ENCODE measurements at regions not wholly inside any gene's neighbourhood (a gene's known extent, or its start where the extent isn't known, plus 50 kb on each side); places are given as distances from the start of the nearest gene placed in this dataset.

DNA sequence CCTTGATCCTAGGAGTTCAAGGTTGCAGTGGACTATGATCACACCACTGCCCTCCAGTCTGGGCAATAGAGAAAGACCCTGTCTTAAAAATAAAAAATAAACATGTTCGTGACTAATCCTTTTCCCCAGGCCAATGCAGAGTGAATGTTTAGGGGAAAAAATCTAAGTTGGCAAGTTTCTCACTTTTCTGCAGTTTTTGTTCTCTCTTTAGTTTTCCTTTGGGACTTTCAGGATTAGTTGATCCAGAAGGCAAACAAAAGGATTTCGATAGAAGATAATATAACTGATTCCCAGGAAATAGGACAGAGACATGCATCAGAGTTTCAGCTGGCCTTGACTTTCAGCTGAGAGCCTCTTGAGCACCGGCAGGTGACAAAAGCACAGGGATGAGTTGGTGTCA, 53.3 kb downstream of the SOD2 start:
- Histone ChIP-seq H3K36me3 (replicated peaks in 1 of 2; ENCODE audit: control insufficient read depth in 1 of 2, insufficient read depth in 2 of 2, low read length in 2 of 2) (no peaks in the 10 kb centered on the region), H3K4me3 (replicated peaks in 1 of 3; ENCODE audit: low read depth in 2 of 3, low read length in 3 of 3) (no peak overlapping the region), H3K79me2 (ENCODE audit: insufficient read depth, low read length) (no peaks in the 10 kb centered on the region), H3K9me3 (replicated peaks in 1 of 2; ENCODE audit: control insufficient read depth in 1 of 2, insufficient read depth in 1 of 2, low read length in 2 of 2) (no peaks in the 10 kb centered on the region), H3K27me3 (ENCODE audit: control insufficient read depth in 2 of 2, insufficient read depth in 2 of 2, low read length in 2 of 2) (no peaks in the 10 kb centered on the region), H3K4me2 (replicated peaks; ENCODE audit: extremely low read depth, low read length, poor library complexity, severe bottlenecking) (no peak overlapping the region), H3K27ac (ENCODE audit: low read depth in 1 of 2, low read length in 2 of 2) (no peak overlapping the region), H4K20me1 (ENCODE audit: insufficient read depth, low read length) (no peaks in the 10 kb centered on the region), H3K9ac (ENCODE audit: insufficient read depth, low read length, poor library complexity, severe bottlenecking) (no peak overlapping the region), H3K4me1 (ENCODE audit: control insufficient read depth in 1 of 2, insufficient read depth in 2 of 2, low read length in 2 of 2) (no peaks in the 10 kb centered on the region), H2AFZ (ENCODE audit: insufficient read depth, low read depth, low read length, poor library complexity, severe bottlenecking) (no peak overlapping the region)
- Mint-ChIP-seq H3K27ac (no peak overlapping the region), H3K9me3 (peaks cover 5 to 19% (median 8%) of the 10 kb centered on the region in 7 donors), H3K27me3 (ENCODE audit: low read depth in 3 of 3) (peaks cover 1 to 8% (median 2%) of the 10 kb centered on the region in 3 donors), H3K36me3 (no peaks in the 10 kb centered on the region), H3K4me1 (no peaks in the 10 kb centered on the region), H3K4me3 (no peak overlapping the region)
- TF ChIP-seq CTCF (IDR thresholded peaks at IDR 0.05) = no peak
- intact Hi-C loops (cut with micrococcal nuclease) = no loop called here
- 80% methylated on average over 1 of the region's 3 CpGs for WGBS (ENCODE audit: insufficient coverage)
- no peak for DNase-seq

DNA sequence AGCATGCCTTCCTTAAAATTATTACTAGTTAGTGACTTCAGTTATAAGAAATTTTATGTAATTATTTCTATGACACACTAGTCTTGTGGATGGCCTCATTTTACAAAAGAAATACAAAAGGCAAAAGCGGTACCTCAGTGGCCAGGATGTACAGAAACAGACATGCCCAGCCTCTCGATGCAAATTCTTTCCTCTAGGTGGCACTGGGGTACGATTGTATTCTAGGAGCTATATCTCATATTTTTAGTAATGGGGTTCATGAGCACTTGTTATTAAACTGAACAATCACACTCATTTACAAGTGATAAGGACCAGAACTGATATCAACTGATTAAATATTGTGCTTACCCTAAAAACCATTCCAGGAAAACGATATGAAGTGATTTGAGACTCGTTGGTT, 59.8 kb downstream of the SOD2 start:
- H2AFZ ChIP-seq (ENCODE audit: insufficient read depth, low read depth, low read length, poor library complexity, severe bottlenecking) = no peak overlapping the region
- no peak overlapping the region for H3K9ac ChIP-seq (ENCODE audit: insufficient read depth, low read length, poor library complexity, severe bottlenecking)
- H3K27ac ChIP-seq (ENCODE audit: low read depth in 1 of 2, low read length in 2 of 2) = no peak overlapping the region
- H3K4me1 ChIP-seq (ENCODE audit: control insufficient read depth in 1 of 2, insufficient read depth in 2 of 2, low read length in 2 of 2) = no peaks in the 10 kb centered on the region
- intact Hi-C loops (cut with micrococcal nuclease) = no loop called here
- no peaks in the 10 kb centered on the region for H3K36me3 Mint-ChIP-seq
- H3K27me3 ChIP-seq (ENCODE audit: control insufficient read depth in 2 of 2, insufficient read depth in 2 of 2, low read length in 2 of 2) = no peaks in the 10 kb centered on the region
- H3K4me3 Mint-ChIP-seq = no peak overlapping the region
- peaks cover 4% of the 10 kb centered on the region for H3K4me1 Mint-ChIP-seq
- no peaks in the 10 kb centered on the region for H3K9me3 ChIP-seq (replicated peaks in 1 of 2; ENCODE audit: control insufficient read depth in 1 of 2, insufficient read depth in 1 of 2, low read length in 2 of 2)
- peak overlapping the region in 1 of 7 donors; percentile 33 for H3K27ac Mint-ChIP-seq
- no peak overlapping the region for H3K4me2 ChIP-seq (replicated peaks; ENCODE audit: extremely low read depth, low read length, poor library complexity, severe bottlenecking)
- H4K20me1 ChIP-seq (ENCODE audit: insufficient read depth, low read length) = no peaks in the 10 kb centered on the region
- H3K36me3 ChIP-seq (replicated peaks in 1 of 2; ENCODE audit: control insufficient read depth in 1 of 2, insufficient read depth in 2 of 2, low read length in 2 of 2) = no peaks in the 10 kb centered on the region
- WGBS (ENCODE audit: insufficient coverage) = no CpG with 5 or more reads among the region's 5 CpGs
- DNase-seq = no peak
- H3K27me3 Mint-ChIP-seq (ENCODE audit: low read depth in 3 of 3) = no peaks in the 10 kb centered on the region
- no peaks in the 10 kb centered on the region for H3K79me2 ChIP-seq (ENCODE audit: insufficient read depth, low read length)
- peak; percentile 16 for TF ChIP-seq CTCF (IDR thresholded peaks at IDR 0.05)
- peaks cover 0 to 3% (median 2%) of the 10 kb centered on the region in 7 donors for H3K9me3 Mint-ChIP-seq
- no peak overlapping the region for H3K4me3 ChIP-seq (replicated peaks in 1 of 3; ENCODE audit: low read depth in 2 of 3, low read length in 3 of 3)

Measured in CD14-positive monocyte (primary cell).